Endothelial cell of umbilical vein (primary cell): ENCODE measurements at regions not wholly inside any gene's neighbourhood (a gene's known extent, or its start where the extent isn't known, plus 50 kb on each side); places are given as distances from the start of the nearest gene placed in this dataset.

Source experiments
- CTCF ChIP-seq, 2 donors: IDR thresholded peaks; 1 replicate in 1 of 2; 2 replicates in 1 of 2; pipeline ENCODE4 v1.5.1; 2011; ENCODE audit warnings: low read length in 2 of 2, mild to moderate bottlenecking in 2 of 2, moderate library complexity in 2 of 2, control low read depth in 1 of 2, inconsistent platforms in 1 of 2, low read depth in 1 of 2; ENCODE audit not compliant: insufficient read depth in 1 of 2; ENCODE audit errors: extremely low read depth in 1 of 2
- EZH2 ChIP-seq: IDR thresholded peaks from 2 replicates; pipeline ENCODE4 v1.6.1; 2012; ENCODE audit warnings: borderline replicate concordance, low read depth, mild to moderate bottlenecking, moderate library complexity, low read length, inconsistent platforms; ENCODE audit not compliant: severe bottlenecking
- FOS ChIP-seq: IDR thresholded peaks from 2 replicates; pipeline ENCODE4 v1.6.1; 2011; ENCODE audit warnings: mild to moderate bottlenecking, low read length, moderate library complexity, borderline replicate concordance; ENCODE audit not compliant: insufficient read depth
- GATA2 ChIP-seq: IDR thresholded peaks from 2 replicates; pipeline ENCODE4 v1.7.0; 2011; ENCODE audit warnings: low read depth, mild to moderate bottlenecking, moderate library complexity, mixed read lengths, low read length; ENCODE audit not compliant: insufficient read length, insufficient read depth
- MAX ChIP-seq: IDR thresholded peaks from 2 replicates; pipeline ENCODE4 v1.6.1; 2011; ENCODE audit not compliant: insufficient read depth, insufficient read length
- MYC ChIP-seq: IDR thresholded peaks from one replicate; pipeline ENCODE4 v1.6.1; 2011; ENCODE audit warnings: mild to moderate bottlenecking, low read depth, low read length
- POLR2A ChIP-seq: IDR thresholded peaks from 2 replicates; pipeline ENCODE4 v1.6.1; 2012; ENCODE audit warnings: low read depth, mild to moderate bottlenecking, control low read depth, low read length
- POLR2AphosphoS5 ChIP-seq: IDR thresholded peaks from 2 replicates; pipeline ENCODE4 v1.6.1; 2012; ENCODE audit warnings: low read depth, mild to moderate bottlenecking, control low read depth, low read length, moderate library complexity; ENCODE audit not compliant: insufficient read depth

DNA sequence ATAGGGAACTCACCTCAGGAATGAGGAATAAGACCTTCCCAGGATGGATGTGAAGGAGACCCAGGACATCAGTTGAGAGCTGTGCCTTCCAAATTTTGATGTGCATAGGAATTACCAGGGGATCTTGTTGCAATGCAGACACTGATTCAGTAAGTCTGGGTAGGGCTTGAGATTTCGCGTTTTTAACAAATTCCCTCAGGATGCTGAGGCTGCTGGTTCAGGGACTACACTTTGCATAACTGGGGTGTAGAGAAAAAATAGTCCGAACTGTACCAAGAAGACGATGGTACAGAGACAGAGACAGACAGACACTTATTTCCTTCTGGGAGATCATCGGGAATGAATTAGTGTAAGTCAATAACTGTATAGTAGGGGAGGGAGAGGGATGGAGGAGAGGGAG lies 82.3 kb upstream of the FREM1 start:
- TF ChIP-seq POLR2A (no peak), CTCF (IDR thresholded peaks at IDR 0.05; ENCODE audit: extremely low read depth in 1 of 2, insufficient read depth in 1 of 2, low read depth in 1 of 2, low read length in 2 of 2) (no peak), EZH2 (no peak), POLR2AphosphoS5 (no peak), GATA2 (no peak), MAX (no peak), FOS (no peak), MYC (no peak)
